ENCODE measurements at regions not wholly inside any gene's neighbourhood (a gene's known extent, or its start where the extent isn't known, plus 50 kb on each side); places are given as distances from the start of the nearest gene placed in this dataset.

DNA sequence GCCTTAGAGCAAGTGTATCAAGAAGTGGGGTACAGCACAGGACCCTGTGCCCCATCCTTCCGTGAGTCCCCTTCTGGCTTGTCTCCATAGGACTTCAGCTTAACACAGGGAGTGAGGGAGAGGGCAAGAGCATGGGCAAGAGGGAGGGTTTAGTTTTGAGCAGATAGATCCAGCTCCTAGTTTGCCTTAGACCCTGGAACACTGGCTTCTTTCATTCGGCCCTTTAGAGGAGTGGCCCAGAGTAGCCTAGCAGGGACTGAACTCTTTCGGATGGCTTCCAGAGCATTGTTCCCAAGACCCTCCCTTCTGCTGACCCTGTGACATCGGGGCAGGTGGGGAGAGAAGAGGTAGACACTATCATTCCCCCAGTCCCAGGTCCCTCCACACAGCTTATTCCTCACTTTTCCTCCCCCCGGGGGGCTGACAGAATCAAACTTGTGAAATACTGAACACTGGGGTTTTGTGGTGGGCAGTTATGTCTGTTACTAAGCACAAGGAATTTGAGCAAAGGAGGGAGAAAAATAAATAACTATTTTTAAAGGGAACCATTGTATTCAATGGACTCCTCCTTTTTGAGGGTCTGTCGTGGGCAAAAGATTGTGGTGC, 289.6 kb upstream of the C2CD4B start:
- H3K27me3 ChIP-seq (ENCODE audit: insufficient read depth, low read depth, severe bottlenecking), result no peaks in the 10 kb centered on the region
- H3K9me3 ChIP-seq (ENCODE audit: severe bottlenecking), result no peaks in the 10 kb centered on the region
- no peaks in the 10 kb centered on the region for H3K36me3 ChIP-seq
- no peak for DNase-seq
- TF ChIP-seq, protein P1, sequence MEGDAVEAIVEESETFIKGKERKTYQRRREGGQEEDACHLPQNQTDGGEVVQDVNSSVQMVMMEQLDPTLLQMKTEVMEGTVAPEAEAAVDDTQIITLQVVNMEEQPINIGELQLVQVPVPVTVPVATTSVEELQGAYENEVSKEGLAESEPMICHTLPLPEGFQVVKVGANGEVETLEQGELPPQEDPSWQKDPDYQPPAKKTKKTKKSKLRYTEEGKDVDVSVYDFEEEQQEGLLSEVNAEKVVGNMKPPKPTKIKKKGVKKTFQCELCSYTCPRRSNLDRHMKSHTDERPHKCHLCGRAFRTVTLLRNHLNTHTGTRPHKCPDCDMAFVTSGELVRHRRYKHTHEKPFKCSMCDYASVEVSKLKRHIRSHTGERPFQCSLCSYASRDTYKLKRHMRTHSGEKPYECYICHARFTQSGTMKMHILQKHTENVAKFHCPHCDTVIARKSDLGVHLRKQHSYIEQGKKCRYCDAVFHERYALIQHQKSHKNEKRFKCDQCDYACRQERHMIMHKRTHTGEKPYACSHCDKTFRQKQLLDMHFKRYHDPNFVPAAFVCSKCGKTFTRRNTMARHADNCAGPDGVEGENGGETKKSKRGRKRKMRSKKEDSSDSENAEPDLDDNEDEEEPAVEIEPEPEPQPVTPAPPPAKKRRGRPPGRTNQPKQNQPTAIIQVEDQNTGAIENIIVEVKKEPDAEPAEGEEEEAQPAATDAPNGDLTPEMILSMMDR (IDR thresholded peaks at IDR 0.05; ENCODE audit: low read depth, low read length), result no peak
- no peak overlapping the region for H3K27ac ChIP-seq
- no peak overlapping the region for H3K4me3 ChIP-seq (ENCODE audit: low read depth, low read length)

DNA sequence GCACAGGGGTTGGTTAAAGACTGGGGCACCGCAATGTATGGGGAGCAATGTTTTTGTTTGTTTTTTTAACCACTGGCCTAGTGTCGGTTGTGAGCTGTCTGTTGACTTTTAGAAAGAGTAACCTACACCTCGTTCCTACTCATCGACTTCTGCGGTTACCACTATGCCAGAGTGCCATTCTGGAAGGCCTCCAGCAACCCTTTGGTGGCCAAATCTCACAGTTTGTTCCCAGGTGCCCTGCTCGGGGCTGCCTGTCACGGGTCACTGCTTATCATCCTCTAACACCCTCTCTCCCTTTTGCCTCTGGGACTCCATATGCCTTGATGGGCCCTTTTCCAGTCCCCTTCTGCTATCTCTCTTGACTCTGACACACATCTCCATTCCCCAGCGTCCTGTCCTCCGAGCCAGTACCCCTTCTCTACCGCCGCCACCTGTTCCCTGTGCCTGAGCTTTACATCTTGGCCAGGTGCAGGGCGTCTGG, 290.4 kb upstream of the C2CD4B start:
- Histone ChIP-seq H3K27me3 (ENCODE audit: insufficient read depth, low read depth, severe bottlenecking) (no peaks in the 10 kb centered on the region), H3K36me3 (no peaks in the 10 kb centered on the region), H3K9me3 (ENCODE audit: severe bottlenecking) (no peaks in the 10 kb centered on the region), H3K27ac (no peak overlapping the region), H3K4me3 (ENCODE audit: low read depth, low read length) (no peak overlapping the region)
- TF ChIP-seq, protein P1 (IDR thresholded peaks at IDR 0.05; ENCODE audit: low read depth, low read length), result no peak
- DNase-seq, result no peak

DNA sequence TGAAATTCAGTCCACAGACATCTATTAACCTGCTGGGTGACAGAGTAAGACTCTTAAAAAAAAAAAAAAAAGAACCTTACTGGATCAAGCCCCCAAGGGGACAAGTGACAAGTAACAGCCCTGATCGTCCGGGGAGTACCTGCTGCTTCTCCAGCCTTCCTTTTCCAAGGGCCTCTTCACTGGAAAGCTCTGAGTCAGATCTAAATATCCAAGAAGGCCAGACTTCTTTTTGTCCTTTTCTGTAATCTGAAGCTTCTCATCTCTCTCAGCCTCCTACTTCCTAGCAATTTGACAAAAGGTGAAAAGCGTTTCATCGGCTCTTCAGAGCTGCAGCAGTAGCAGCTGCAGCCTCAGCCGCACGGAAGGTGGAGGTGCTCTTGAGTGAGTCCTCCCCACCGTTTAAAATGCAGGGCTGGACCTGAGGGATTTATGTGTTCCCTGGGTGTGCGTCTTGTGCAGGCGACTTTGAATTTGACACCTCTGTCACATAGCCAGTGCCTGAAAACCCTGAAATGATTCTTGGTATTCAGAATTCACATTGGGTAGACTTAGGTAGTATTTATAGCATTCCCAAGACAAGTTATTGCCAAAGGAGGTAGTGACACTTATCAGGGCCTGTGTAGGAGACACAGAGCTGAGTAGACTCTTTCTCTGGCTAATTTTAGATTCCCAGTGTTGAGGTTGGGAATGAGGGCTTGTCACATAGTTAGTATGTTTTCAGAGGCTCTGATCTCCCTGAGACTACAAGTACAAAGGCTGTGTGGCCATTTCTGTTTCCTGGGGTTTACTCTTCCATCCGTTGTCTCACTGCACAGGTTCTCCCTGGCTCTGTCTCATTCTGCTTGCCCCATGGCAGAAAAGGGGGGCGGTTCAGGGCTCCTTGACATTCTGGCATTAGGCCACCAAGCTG, 291.2 kb upstream of the C2CD4B start:
- Histone ChIP-seq H3K9me3 (ENCODE audit: severe bottlenecking) (no peaks in the 10 kb centered on the region), H3K36me3 (no peaks in the 10 kb centered on the region), H3K4me3 (ENCODE audit: low read depth, low read length) (no peak overlapping the region), H3K27me3 (ENCODE audit: insufficient read depth, low read depth, severe bottlenecking) (no peaks in the 10 kb centered on the region), H3K27ac (no peak overlapping the region)
- DNase-seq, result no peak
- TF ChIP-seq, protein P1 (IDR thresholded peaks at IDR 0.05; ENCODE audit: low read depth, low read length), result no peak

DNA sequence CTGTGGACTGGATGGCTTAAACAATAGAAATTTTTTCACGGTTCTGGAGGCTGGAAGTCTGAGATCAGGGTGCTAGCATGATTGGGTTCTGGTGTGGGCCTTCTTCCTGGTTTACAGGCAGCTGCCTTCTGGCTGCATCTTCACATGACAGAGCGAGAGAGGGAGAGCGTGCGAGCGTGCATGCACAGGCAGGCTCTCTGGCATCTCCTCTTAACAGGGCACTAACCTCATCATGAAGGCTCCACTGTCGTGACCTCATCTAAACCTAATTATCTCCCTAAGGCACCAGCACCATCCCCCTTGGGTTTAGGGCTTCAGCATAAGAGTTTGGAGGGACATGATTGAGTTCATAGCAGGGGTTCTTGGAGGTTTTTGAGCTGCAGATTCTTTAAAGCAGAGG, 292.0 kb upstream of the C2CD4B start:
- Histone ChIP-seq H3K4me3 (ENCODE audit: low read depth, low read length) (no peak overlapping the region), H3K27me3 (ENCODE audit: insufficient read depth, low read depth, severe bottlenecking) (no peaks in the 10 kb centered on the region), H3K36me3 (no peaks in the 10 kb centered on the region), H3K9me3 (ENCODE audit: severe bottlenecking) (no peaks in the 10 kb centered on the region), H3K27ac (no peak overlapping the region)
- TF ChIP-seq, protein P1 (IDR thresholded peaks at IDR 0.05; ENCODE audit: low read depth, low read length), result no peak
- no peak for DNase-seq

DNA sequence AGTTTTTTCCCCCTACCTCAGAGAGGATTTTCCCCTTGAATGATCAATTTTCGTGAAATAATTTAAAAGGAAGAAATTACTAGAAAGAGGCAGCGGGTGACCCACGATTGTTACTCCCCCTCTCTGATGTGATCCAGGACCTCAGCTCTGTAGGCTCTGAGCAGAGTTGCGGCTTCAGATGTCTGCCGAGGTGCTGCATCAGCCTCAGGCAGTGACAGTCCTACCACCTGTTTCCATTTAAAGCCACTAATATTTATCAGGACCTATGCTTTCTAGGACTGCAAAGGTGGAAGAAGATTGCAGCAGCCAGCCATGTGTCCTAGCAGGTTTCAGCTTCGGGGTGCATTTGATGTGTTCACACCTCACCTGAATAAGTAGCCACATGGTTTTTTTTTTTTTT, 294.8 kb upstream of the C2CD4B start:
- Histone ChIP-seq H3K4me3 (ENCODE audit: low read depth, low read length) (no peak overlapping the region), H3K27me3 (ENCODE audit: insufficient read depth, low read depth, severe bottlenecking) (no peaks in the 10 kb centered on the region), H3K36me3 (no peaks in the 10 kb centered on the region), H3K9me3 (ENCODE audit: severe bottlenecking) (no peaks in the 10 kb centered on the region), H3K27ac (no peak overlapping the region)
- TF ChIP-seq, protein P1 (IDR thresholded peaks at IDR 0.05; ENCODE audit: low read depth, low read length), result no peak
- DNase-seq, result no peak

Measured in WERI-Rb-1 (cell line).